NCI-H187 (cell line): ENCODE measurements at regions not wholly inside any gene's neighbourhood (a gene's known extent, or its start where the extent isn't known, plus 50 kb on each side); places are given as distances from the start of the nearest gene placed in this dataset.

Source experiments
- DNase-seq, 2 experiments: peaks; one replicate each; lab custom pipeline; 2025; lab: John Stamatoyannopoulos, UW

- DNase-seq, result no peak
Measured at GRCh38 chr2:221145396-221145795, 426.7 kb downstream of the EPHA4 start.

- no peak for DNase-seq
Measured at GRCh38 chr2:221153226-221153625, 418.9 kb downstream of the EPHA4 start.

GRCh38 chr2:221154176-221154575 is 417.9 kb downstream of the EPHA4 start:
- DNase-seq, result no peak

GRCh38 chr2:221156062-221156734 is 415.9 kb downstream of the EPHA4 start:
- DNase-seq, result no peak

GRCh38 chr2:221161186-221161585 is 410.9 kb downstream of the EPHA4 start:
- DNase-seq, result no peak

GRCh38 chr2:221166292-221166691 is 405.8 kb downstream of the EPHA4 start:
- no peak for DNase-seq

- DNase-seq, result no peak
Measured at GRCh38 chr2:221167561-221167960, 404.5 kb downstream of the EPHA4 start.

GRCh38 chr2:221169724-221170123 is 402.4 kb downstream of the EPHA4 start:
- DNase-seq, result no peak

- DNase-seq, result no peak
Measured at GRCh38 chr2:221170548-221170947, 401.6 kb downstream of the EPHA4 start.

- DNase-seq, result no peak
Measured at GRCh38 chr2:221176667-221177066, 395.4 kb downstream of the EPHA4 start.

GRCh38 chr2:221178139-221178538 is 394.0 kb downstream of the EPHA4 start:
- DNase-seq, result no peak

- DNase-seq, result no peak
Measured at GRCh38 chr2:221186873-221187272, 385.2 kb downstream of the EPHA4 start.

- no peak for DNase-seq
Measured at GRCh38 chr2:221189431-221190067, 382.6 kb downstream of the EPHA4 start.

GRCh38 chr2:221195829-221196228 is 376.3 kb downstream of the EPHA4 start:
- DNase-seq, result no peak

- no peak for DNase-seq
Measured at GRCh38 chr2:221197225-221197856, 374.8 kb downstream of the EPHA4 start.

- DNase-seq, result no peak
Measured at GRCh38 chr2:221198309-221198708, 373.8 kb downstream of the EPHA4 start.

- no peak for DNase-seq
Measured at GRCh38 chr2:221200184-221200839, 371.8 kb downstream of the EPHA4 start.

- no peak for DNase-seq
Measured at GRCh38 chr2:221202431-221202830, 369.7 kb downstream of the EPHA4 start.

- no peak for DNase-seq
Measured at GRCh38 chr2:221203125-221203524, 369.0 kb downstream of the EPHA4 start.

- peak; percentile 34 to 62 for DNase-seq
Measured at GRCh38 chr2:221203856-221204255, 368.2 kb downstream of the EPHA4 start.

GRCh38 chr2:221204699-221205098 is 367.4 kb downstream of the EPHA4 start:
- no peak for DNase-seq

- peak; percentile 12 to 29 for DNase-seq
Measured at GRCh38 chr2:221205103-221205673, 366.9 kb downstream of the EPHA4 start.
